Natural killer cell (primary cell): ENCODE measurements at regions not wholly inside any gene's neighbourhood (a gene's known extent, or its start where the extent isn't known, plus 50 kb on each side); places are given as distances from the start of the nearest gene placed in this dataset.

Experiments used
- ATAC-seq, 3 donors: fragments of 150-1000 bp in 2 of 3; fragments of 200-7000 bp in 1 of 3; cut with Tn5 transposase; 1 replicate in 1 of 3; 2 replicates in 2 of 3; pipeline ENCODE4 v1.10.0; 2021; ENCODE audit warnings: mild to moderate bottlenecking in 2 of 3, moderate library complexity in 2 of 3
- DNase-seq, 2 donors: peaks; one replicate each; pipeline versions ENCODE4 v3.0.0 to v3.0.0-alpha.2; 2013 to 2021; ENCODE audit warnings: mixed read lengths in 1 of 2
- H3K27ac ChIP-seq: one replicate; pipeline ENCODE4 v1.5.1; 2013; ENCODE audit warnings: mild to moderate bottlenecking, low read length
- H3K27me3 ChIP-seq: one replicate; pipeline ENCODE4 v1.6.1; 2013; ENCODE audit warnings: low read length; ENCODE audit not compliant: control insufficient read depth, insufficient read depth
- H3K36me3 ChIP-seq: one replicate; pipeline ENCODE4 v1.6.1; 2013; ENCODE audit warnings: low read length; ENCODE audit not compliant: control insufficient read depth, insufficient read depth
- H3K4me1 ChIP-seq: one replicate; pipeline ENCODE4 v1.6.1; 2013; ENCODE audit warnings: low read length; ENCODE audit not compliant: control insufficient read depth, insufficient read depth
- H3K4me3 ChIP-seq: one replicate; pipeline ENCODE4 v1.5.1; 2013; ENCODE audit warnings: low read length
- H3K9me3 ChIP-seq: one replicate; pipeline ENCODE4 v1.6.1; 2013; ENCODE audit warnings: low read length; ENCODE audit not compliant: control insufficient read depth, insufficient read depth
- H3K27ac Mint-ChIP-seq, 2 donors: one replicate each; pipeline ENCODE4 v1.8.0; 2022; ENCODE audit warnings: mild to moderate bottlenecking in 2 of 2, mixed read lengths in 2 of 2, moderate library complexity in 1 of 2
- H3K27me3 Mint-ChIP-seq, 2 donors: one replicate each; pipeline ENCODE4 v1.8.0; 2022; ENCODE audit warnings: low read depth in 2 of 2, mixed read lengths in 2 of 2
- H3K36me3 Mint-ChIP-seq: one replicate; pipeline ENCODE4 v1.8.0; 2022; ENCODE audit warnings: mixed read lengths
- H3K4me1 Mint-ChIP-seq, 2 donors: one replicate each; pipeline ENCODE4 v1.8.0; 2022; ENCODE audit warnings: mixed read lengths in 2 of 2
- H3K4me3 Mint-ChIP-seq: one replicate; pipeline ENCODE4 v1.8.0; 2022; ENCODE audit warnings: mild to moderate bottlenecking, moderate library complexity, mixed read lengths
- H3K9me3 Mint-ChIP-seq, 2 donors: one replicate each; pipeline ENCODE4 v1.8.0; 2022; ENCODE audit warnings: mixed read lengths in 2 of 2
- WGBS: methylation state at CpG from one replicate; pipeline ENCODE4 v1.1.7; 2013; ENCODE audit warnings: missing lambda C conversion rate; ENCODE audit not compliant: insufficient coverage; 5-methylcytosine and 5-hydroxymethylcytosine counted together
- intact Hi-C: fragments of 100-400 bp; cut with micrococcal nuclease; formaldehyde crosslinking; loops from one replicate; pipeline ENCODE4 v1.14.2; 2022
- TF ChIP-seq, protein P1 (sequence below): fragments of 200-600 bp; IDR thresholded peaks from one replicate; pipeline ENCODE4 v1.8.0; 2022; ENCODE audit warnings: antibody characterized with exemption

DNA sequence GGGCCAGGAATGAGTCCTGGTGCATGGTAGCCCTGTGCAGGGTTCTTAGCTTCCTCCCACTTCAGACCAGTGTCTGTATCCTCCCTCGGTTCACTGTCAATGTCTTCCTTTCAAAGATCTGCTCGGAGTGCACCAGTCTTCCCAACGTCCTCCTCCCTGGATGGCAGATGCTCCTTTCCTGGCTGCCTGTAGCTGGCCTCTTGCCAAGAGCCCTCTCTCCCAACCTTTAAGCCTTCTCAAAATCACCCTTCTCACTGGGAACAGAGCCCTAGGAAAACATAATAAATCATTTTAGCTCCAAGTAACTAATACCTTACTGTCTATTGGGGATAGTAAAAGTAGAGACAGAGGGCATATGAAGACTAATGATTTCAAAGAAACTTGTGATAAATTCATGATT is 490.6 kb downstream of the CCSER2 start:
- peaks cover 0 to 5% of the 10 kb centered on the region in 2 donors for H3K9me3 Mint-ChIP-seq
- DNase-seq, result no peak
- no peaks in the 10 kb centered on the region for H3K9me3 ChIP-seq
- H3K36me3 Mint-ChIP-seq, result no peaks in the 10 kb centered on the region
- TF ChIP-seq, protein P1, sequence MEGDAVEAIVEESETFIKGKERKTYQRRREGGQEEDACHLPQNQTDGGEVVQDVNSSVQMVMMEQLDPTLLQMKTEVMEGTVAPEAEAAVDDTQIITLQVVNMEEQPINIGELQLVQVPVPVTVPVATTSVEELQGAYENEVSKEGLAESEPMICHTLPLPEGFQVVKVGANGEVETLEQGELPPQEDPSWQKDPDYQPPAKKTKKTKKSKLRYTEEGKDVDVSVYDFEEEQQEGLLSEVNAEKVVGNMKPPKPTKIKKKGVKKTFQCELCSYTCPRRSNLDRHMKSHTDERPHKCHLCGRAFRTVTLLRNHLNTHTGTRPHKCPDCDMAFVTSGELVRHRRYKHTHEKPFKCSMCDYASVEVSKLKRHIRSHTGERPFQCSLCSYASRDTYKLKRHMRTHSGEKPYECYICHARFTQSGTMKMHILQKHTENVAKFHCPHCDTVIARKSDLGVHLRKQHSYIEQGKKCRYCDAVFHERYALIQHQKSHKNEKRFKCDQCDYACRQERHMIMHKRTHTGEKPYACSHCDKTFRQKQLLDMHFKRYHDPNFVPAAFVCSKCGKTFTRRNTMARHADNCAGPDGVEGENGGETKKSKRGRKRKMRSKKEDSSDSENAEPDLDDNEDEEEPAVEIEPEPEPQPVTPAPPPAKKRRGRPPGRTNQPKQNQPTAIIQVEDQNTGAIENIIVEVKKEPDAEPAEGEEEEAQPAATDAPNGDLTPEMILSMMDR, result no peak
- peaks cover 0 to 5% of the 10 kb centered on the region in 2 donors for H3K27me3 Mint-ChIP-seq
- H3K4me1 Mint-ChIP-seq, result no peaks in the 10 kb centered on the region
- H3K4me3 ChIP-seq, result no peak overlapping the region
- H3K27ac Mint-ChIP-seq, result no peak overlapping the region
- no peaks in the 10 kb centered on the region for H3K36me3 ChIP-seq
- ATAC-seq, result no peak
- no peaks in the 10 kb centered on the region for H3K4me1 ChIP-seq
- no peaks in the 10 kb centered on the region for H3K27me3 ChIP-seq
- WGBS, result 81% methylated on average over 3 of the region's 3 CpGs
- intact Hi-C loops, result no loop called here
- H3K4me3 Mint-ChIP-seq, result no peak overlapping the region
- H3K27ac ChIP-seq, result no peak overlapping the region

DNA sequence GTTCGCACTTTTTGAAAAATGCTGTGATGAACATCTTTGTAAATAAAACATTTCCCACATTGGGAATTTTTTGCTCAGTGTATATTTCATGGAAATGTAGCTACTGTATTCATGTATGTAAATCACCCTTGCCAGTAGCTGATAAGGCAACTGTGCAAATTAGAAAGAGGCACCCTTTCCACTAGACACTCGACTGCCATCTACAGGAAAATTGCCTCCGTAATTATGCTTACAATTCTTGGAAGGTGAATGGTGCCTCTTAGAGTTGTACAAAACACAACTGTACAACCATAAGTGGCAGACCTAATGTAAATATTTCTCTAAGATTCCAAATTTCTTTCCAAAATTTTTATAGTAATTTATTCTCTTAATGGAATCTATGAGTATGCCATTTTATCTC is 491.7 kb downstream of the CCSER2 start:
- Mint-ChIP-seq H3K4me3 (no peak overlapping the region), H3K36me3 (no peaks in the 10 kb centered on the region), H3K27ac (no peak overlapping the region), H3K27me3 (peaks cover 0 to 5% of the 10 kb centered on the region in 2 donors), H3K9me3 (peaks cover 0 to 5% of the 10 kb centered on the region in 2 donors), H3K4me1 (no peaks in the 10 kb centered on the region)
- H3K4me3 ChIP-seq, result no peak overlapping the region
- TF ChIP-seq, protein P1, result no peak
- 33% methylated on average over 1 of the region's 3 CpGs for WGBS
- H3K4me1 ChIP-seq, result no peaks in the 10 kb centered on the region
- H3K36me3 ChIP-seq, result no peaks in the 10 kb centered on the region
- intact Hi-C loops, result no loop called here
- no peaks in the 10 kb centered on the region for H3K9me3 ChIP-seq
- no peak for ATAC-seq
- H3K27ac ChIP-seq, result no peak overlapping the region
- H3K27me3 ChIP-seq, result no peaks in the 10 kb centered on the region
- DNase-seq, result no peak

DNA sequence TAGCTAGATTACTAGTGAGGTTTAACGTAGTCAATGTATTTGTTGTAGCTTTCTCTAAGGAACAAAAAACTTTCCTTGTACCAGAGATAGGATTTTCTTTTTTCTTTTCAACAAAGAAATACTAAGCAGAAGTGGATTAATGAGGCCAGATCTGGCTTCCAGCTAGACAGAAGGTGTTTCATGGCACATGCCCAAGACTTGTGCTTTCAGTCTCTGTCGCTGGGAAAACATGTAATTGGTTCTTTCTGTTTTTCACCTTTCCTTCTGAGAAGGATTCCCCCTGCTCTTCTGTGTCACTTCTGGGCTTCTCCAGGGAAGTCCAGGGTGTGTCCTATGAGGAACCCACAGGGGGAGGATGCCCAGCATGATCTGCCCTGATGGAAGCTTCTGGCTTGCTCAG is 492.2 kb downstream of the CCSER2 start:
- no peak for DNase-seq
- H3K9me3 ChIP-seq, result no peaks in the 10 kb centered on the region
- no peaks in the 10 kb centered on the region for H3K27me3 ChIP-seq
- Mint-ChIP-seq H3K36me3 (no peaks in the 10 kb centered on the region), H3K4me1 (no peaks in the 10 kb centered on the region), H3K4me3 (no peak overlapping the region), H3K27me3 (peaks cover 0 to 5% of the 10 kb centered on the region in 2 donors), H3K27ac (no peak overlapping the region), H3K9me3 (peaks cover 0 to 5% of the 10 kb centered on the region in 2 donors)
- H3K4me1 ChIP-seq, result no peaks in the 10 kb centered on the region
- no peaks in the 10 kb centered on the region for H3K36me3 ChIP-seq
- H3K4me3 ChIP-seq, result no peak overlapping the region
- ATAC-seq, result no peak
- TF ChIP-seq, protein P1, result no peak
- intact Hi-C loops, result no loop called here
- H3K27ac ChIP-seq, result no peak overlapping the region
- 83% methylated on average over 1 of the region's 2 CpGs for WGBS

DNA sequence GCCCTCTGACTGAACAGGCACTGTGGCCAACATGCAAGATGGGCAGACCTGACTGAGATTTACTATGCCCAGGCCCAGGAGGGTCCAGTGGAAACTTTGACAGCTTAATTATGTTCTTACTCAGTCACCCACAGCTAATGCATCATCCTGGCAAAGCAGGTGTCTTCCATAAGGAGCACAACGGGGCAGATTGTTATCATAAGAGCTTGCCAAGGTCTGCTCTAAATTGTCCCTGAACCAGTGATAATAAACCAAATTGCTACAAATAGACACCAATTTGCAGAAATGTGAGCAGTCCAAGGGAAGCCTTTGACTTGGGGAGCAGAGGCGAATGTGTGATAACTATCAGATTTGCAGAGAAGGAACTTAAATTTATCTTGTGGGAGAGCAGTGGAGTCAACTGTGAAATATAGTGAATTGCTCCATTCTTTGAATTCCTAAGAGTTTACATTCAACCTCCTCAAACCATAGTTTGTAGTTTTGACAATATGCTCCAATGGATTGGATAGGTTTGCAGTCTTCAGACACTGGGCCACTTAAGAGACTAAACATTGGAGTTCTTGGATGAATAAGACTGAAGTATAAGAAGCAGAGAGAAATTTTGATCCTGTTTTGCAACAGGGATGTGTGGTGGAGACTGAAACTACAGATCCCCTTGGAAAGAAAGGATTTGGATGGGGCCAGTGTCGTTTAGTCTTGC is 494.7 kb downstream of the CCSER2 start:
- H3K4me1 ChIP-seq, result no peaks in the 10 kb centered on the region
- H3K27me3 ChIP-seq, result no peaks in the 10 kb centered on the region
- no peak overlapping the region for H3K4me3 Mint-ChIP-seq
- no peaks in the 10 kb centered on the region for H3K9me3 ChIP-seq
- no peaks in the 10 kb centered on the region for H3K36me3 ChIP-seq
- no peak for DNase-seq
- no peak overlapping the region for H3K4me3 ChIP-seq
- H3K27ac Mint-ChIP-seq, result no peak overlapping the region
- TF ChIP-seq, protein P1, result no peak
- intact Hi-C loops, result no loop called here
- H3K36me3 Mint-ChIP-seq, result no peaks in the 10 kb centered on the region
- peaks cover 0 to 3% of the 10 kb centered on the region in 2 donors for H3K9me3 Mint-ChIP-seq
- WGBS, result 60% methylated on average over 3 of the region's 3 CpGs
- no peak overlapping the region for H3K27ac ChIP-seq
- no peak for ATAC-seq
- no peaks in the 10 kb centered on the region for H3K4me1 Mint-ChIP-seq
- H3K27me3 Mint-ChIP-seq, result no peaks in the 10 kb centered on the region
